Heart right ventricle (tissue), 16 donors: ENCODE measurements at regions not wholly inside any gene's neighbourhood (a gene's known extent, or its start where the extent isn't known, plus 50 kb on each side); places are given as distances from the start of the nearest gene placed in this dataset.

Source experiments
- ATAC-seq, 8 donors: fragments of 200-7000 bp; cut with Tn5 transposase; one replicate each; pipeline ENCODE4 v1.9.1; 2020; ENCODE audit warnings: mild to moderate bottlenecking in 8 of 8, moderate library complexity in 8 of 8, moderate number of reproducible peaks in 1 of 8
- DNase-seq, 2 donors: peaks; one replicate each; pipeline ENCODE4 v3.0.0-alpha.2; 2020
- H3K27ac ChIP-seq, 10 donors: fragments of 200-600 bp; sonication (generic) in 2 of 10; one replicate each; pipeline versions ENCODE4 v1.5.0 to v1.8.0; 2020 to 2022; ENCODE audit warnings: mild to moderate bottlenecking in 3 of 10
- H3K27me3 ChIP-seq, 7 donors: fragments of 200-600 bp; one replicate each; pipeline ENCODE4 v1.8.0; 2021 to 2022; ENCODE audit warnings: mild to moderate bottlenecking in 2 of 7
- H3K36me3 ChIP-seq, 9 donors: fragments of 200-600 bp; sonication (generic) in 1 of 9; one replicate each; pipeline versions ENCODE4 v1.5.0 to v1.8.0; 2020 to 2022; ENCODE audit warnings: mild to moderate bottlenecking in 2 of 9
- H3K4me1 ChIP-seq, 9 donors: fragments of 200-600 bp; sonication (generic) in 1 of 9; one replicate each; pipeline versions ENCODE4 v1.5.0 to v1.8.0; 2020 to 2022; ENCODE audit warnings: mild to moderate bottlenecking in 4 of 9
- H3K4me3 ChIP-seq, 10 donors: fragments of 200-600 bp; sonication (generic) in 2 of 10; one replicate each; pipeline versions ENCODE4 v1.5.0 to v1.8.0; 2020 to 2022; ENCODE audit warnings: mild to moderate bottlenecking in 7 of 10, moderate library complexity in 2 of 10
- H3K9me3 ChIP-seq, 11 donors: fragments of 200-600 bp in 10 of 11; sonication (generic) in 2 of 11; one replicate each; pipeline versions ENCODE4 v1.5.0 to v1.8.0; 2013 to 2022; ENCODE audit warnings: mild to moderate bottlenecking in 2 of 11, control low read depth in 1 of 11, moderate library complexity in 1 of 11
- CTCF ChIP-seq, 9 donors: fragments of 200-600 bp; sonication (generic) in 2 of 9; IDR thresholded peaks; one replicate each; pipeline versions ENCODE4 v1.5.0 to v1.8.0; 2021 to 2022; ENCODE audit warnings: antibody characterized with exemption in 9 of 9, mild to moderate bottlenecking in 5 of 9, moderate library complexity in 1 of 9
- WGBS, 2 donors: extraction: QIAGEN DNeasy Blood & Tissue Kit; methylation state at CpG; one replicate each; pipeline ENCODE4 v1.1.7; 2013; ENCODE audit warnings: inconsistent platforms in 1 of 2; 5-methylcytosine and 5-hydroxymethylcytosine counted together
- intact Hi-C, 10 donors: fragments of 100-400 bp; cut with DNase I; formaldehyde crosslinking; loops; one replicate each; pipeline versions ENCODE4 v1.11.1 to v1.14.2; 2022
- donor health status: Arrhythmogenic right ventricular cardiomyopathy.
- donor health status: ischemic (EF 13 %, LVEDD 7.1; RV severe dilation, severe dysfunction).
- donor health status: healthy with polysubstance abuse.
- donor health status: DM: no; HTN: yes; CAD: no.
- donor health status: DM: no; HTN: no; CAD: no.
- donor health status: ischemic (EF 25% LVEDD 6.9; RV normal size, moderate dysfunction).
- donor health status: ischemic (EF 25% LVEDD 5.7; RV mildly dilated, moderate dysfunction).
- donor health status: healthy.
- donor health status: DM: yes; HTN: yes; CAD: no.
- donor health status: Ischemic cardiomyopathy.
- donor health status: ischemic (EF 35%, LVEDD 5.7; RV mildly dilated, moderate dysfunction).
- donor health status: nonischemic (EF 11% LVEDD 7.7; RV severe dilation, severe dysfunction).
- donor health status: DM: yes; HTN: yes; CAD: no.
- donor health status: PGD.
- donor health status: ischemic (EF 29% LVEDD 5.4; RV normal size, mild dysfunction).
- donor health status: nonischemic (EF 23%, LVEDD 6.1; RV moderate dilation, normal function).

- Histone ChIP-seq H3K4me3 (no peak overlapping the region), H3K27me3 (no peaks in the 10 kb centered on the region), H3K9me3 (peaks cover 0 to 4% (median 0%) of the 10 kb centered on the region in 11 donors), H3K4me1 (no peaks in the 10 kb centered on the region), H3K27ac (no peak overlapping the region), H3K36me3 (no peaks in the 10 kb centered on the region)
- intact Hi-C loops: no loop called here
- ATAC-seq: no peak
- no peak for DNase-seq
- TF ChIP-seq CTCF (IDR thresholded peaks at IDR 0.05): no peak
Measured at GRCh38 chr14:44383636-44384035, 123.4 kb downstream of the FSCB start.

DNA sequence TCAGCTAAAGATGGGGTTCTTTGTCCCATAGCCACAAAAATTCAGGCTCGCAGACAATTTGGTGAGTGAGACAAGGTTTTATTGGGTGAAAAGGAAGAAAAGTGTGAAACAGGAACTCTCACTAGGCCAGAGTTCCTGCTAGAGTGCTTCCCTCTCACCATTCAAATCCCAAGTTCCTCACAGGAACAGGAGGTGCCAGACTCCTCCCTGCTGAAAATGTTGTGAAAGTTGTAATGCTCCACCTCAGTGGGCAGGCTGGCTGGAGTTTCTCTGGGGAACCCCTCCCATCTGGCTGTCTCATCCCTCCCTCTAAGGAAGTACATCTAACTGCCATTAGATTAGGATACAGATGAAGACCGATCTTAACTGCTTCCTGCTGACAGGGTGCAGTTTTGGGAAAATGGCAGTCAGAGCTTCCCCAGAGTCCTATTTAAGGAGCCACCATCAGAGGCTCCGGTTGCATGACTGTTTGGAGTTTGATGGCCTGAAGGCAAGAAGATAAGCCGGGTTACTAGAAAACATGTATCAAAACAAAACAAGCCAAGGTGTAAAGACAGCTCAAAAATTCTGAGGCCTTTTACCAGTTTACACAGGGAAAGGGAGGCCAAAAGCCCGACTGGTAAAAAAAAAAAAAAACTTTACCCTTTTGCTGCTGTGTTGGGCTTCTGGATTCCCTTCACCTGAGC lies 127.6 kb downstream of the FSCB start:
- WGBS, 2 donors: 51 to 52% methylated on average over 5 of the region's 5 CpGs
- DNase-seq: no peak

GRCh38 chr14:44374906-44375305 lies 132.2 kb downstream of the FSCB start:
- H3K27me3 ChIP-seq: no peaks in the 10 kb centered on the region
- peaks cover 0 to 36% (median 0%) of the 10 kb centered on the region in 11 donors for H3K9me3 ChIP-seq
- intact Hi-C loops: no loop called here
- H3K4me3 ChIP-seq: no peak overlapping the region
- H3K36me3 ChIP-seq: no peaks in the 10 kb centered on the region
- DNase-seq (no peak), ATAC-seq (no peak)
- H3K4me1 ChIP-seq: no peaks in the 10 kb centered on the region
- H3K27ac ChIP-seq: no peak overlapping the region
- WGBS, 2 donors: 78 to 86% methylated on average over 1 of the region's 1 CpG
- TF ChIP-seq CTCF (IDR thresholded peaks at IDR 0.05): no peak

More for the DNA sequence above, 127.6 kb downstream of the FSCB start:
- Histone ChIP-seq H3K9me3 (peaks cover 0 to 40% (median 0%) of the 10 kb centered on the region in 11 donors), H3K4me3 (no peak overlapping the region), H3K27me3 (no peaks in the 10 kb centered on the region), H3K27ac (no peak overlapping the region), H3K4me1 (no peaks in the 10 kb centered on the region), H3K36me3 (no peaks in the 10 kb centered on the region)
- intact Hi-C loops: no loop called here
- TF ChIP-seq CTCF (IDR thresholded peaks at IDR 0.05): no peak
- peak in 2 of 8 donors; percentile 58 to 63 for ATAC-seq

DNA sequence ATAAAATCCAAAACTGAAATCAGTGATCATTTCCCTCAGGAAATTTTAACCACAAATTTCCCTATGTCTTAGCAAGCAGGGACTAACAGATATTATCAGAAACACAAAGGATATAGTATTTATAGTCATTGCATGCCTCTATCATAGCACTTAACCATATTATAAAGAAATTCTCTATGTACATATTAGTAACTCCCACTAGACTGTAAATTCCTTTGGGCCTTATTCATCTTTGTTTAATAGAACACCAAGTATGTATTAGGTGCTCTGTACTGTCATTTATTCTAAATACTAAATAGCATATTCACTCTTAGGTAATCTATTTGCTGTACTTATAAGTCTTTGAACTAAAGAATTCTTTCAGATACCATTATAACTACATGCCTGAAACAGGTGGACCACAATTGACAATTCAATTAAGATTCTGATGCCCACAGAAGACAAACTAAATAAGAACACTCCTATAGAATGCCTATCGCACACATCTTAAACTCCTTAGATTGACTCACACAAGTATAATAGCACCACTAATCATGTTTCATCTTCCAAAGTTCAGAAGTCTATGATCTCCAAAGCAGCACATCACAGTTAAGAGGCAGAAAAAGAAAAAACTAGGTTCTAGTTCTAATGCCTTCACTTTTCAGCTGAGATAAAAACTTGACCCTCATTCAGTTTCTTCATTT lies 134.1 kb downstream of the FSCB start:
- intact Hi-C loops: no loop called here
- H3K27ac ChIP-seq: no peak overlapping the region
- DNase-seq: no peak

More for the DNA sequence above, 134.1 kb downstream of the FSCB start:
- Histone ChIP-seq H3K4me3 (no peak overlapping the region), H3K27me3 (no peaks in the 10 kb centered on the region), H3K4me1 (no peaks in the 10 kb centered on the region), H3K36me3 (no peaks in the 10 kb centered on the region), H3K9me3 (peaks cover 0 to 32% (median 0%) of the 10 kb centered on the region in 11 donors)
- no peak for TF ChIP-seq CTCF (IDR thresholded peaks at IDR 0.05)
- no peak for ATAC-seq
- WGBS, 2 donors: 92 to 98% methylated on average over 1 of the region's 1 CpG
